IMR-90 (cell line): ENCODE measurements at regions not wholly inside any gene's neighbourhood (a gene's known extent, or its start where the extent isn't known, plus 50 kb on each side); places are given as distances from the start of the nearest gene placed in this dataset.

ENCODE experiments used
- ATAC-seq: fragments of 200-7000 bp; cut with Tn5 transposase; 2 replicates; pipeline ENCODE4 v1.9.1; 2020; ENCODE audit warnings: low read depth, mild to moderate bottlenecking, moderate library complexity
- BruUV-seq: library from RNA; stranded (reverse); fragments of 400-500 nt; replicated peaks from 2 replicates; lab custom pipeline; 2021; lab: Mats Ljungman, UMichigan
- CTCF ChIA-PET: fragments of 300-600 bp; formaldehyde crosslinking; extraction: SDS; loops from one replicate; lab custom pipeline; 2021; ENCODE audit warnings: antibody characterized with exemption; lab: Yijun Ruan, JAX
- POLR2A ChIA-PET: fragments of 300-600 bp; sonication (Branson Sonifier 250); formaldehyde crosslinking; loops from one replicate; lab custom pipeline; 2022; ENCODE audit warnings: antibody characterized with exemption; ENCODE audit not compliant: unreplicated experiment; lab: Charles Lee
- DNase-seq: peaks from one replicate; pipeline ENCODE4 v3.0.0; 2013
- H2AFZ ChIP-seq: replicated peaks from 2 replicates; pipeline ENCODE3; 2013; ENCODE audit warnings: low read length, mild to moderate bottlenecking; ENCODE audit not compliant: poor library complexity
- H2AK5ac ChIP-seq: 2 replicates; pipeline ENCODE4 v1.6.1; 2013; ENCODE audit warnings: low read depth, low read length, inconsistent platforms
- H2AK9ac ChIP-seq: replicated peaks from 2 replicates; pipeline ENCODE3; 2013; ENCODE audit warnings: mild to moderate bottlenecking, low read depth, low read length, moderate library complexity; ENCODE audit not compliant: poor library complexity
- H2BK120ac ChIP-seq: 2 replicates; pipeline ENCODE4 v1.6.1; 2013; ENCODE audit warnings: low read depth, low read length, inconsistent platforms
- H2BK15ac ChIP-seq: 3 replicates; pipeline ENCODE4 v1.6.1; 2013; ENCODE audit warnings: low read depth, low read length, inconsistent platforms
- H2BK20ac ChIP-seq: 2 replicates; pipeline ENCODE4 v1.6.1; 2013; ENCODE audit warnings: low read depth, mild to moderate bottlenecking, inconsistent platforms, low read length, moderate library complexity
- H2BK5ac ChIP-seq: 2 replicates; pipeline ENCODE4 v1.6.1; 2013; ENCODE audit warnings: mild to moderate bottlenecking, low read depth, low read length, inconsistent platforms; ENCODE audit not compliant: poor library complexity, severe bottlenecking
- H3K14ac ChIP-seq: replicated peaks from 2 replicates; pipeline ENCODE4 v1.6.1; 2013; ENCODE audit warnings: low read depth, low read length, inconsistent platforms
- H3K18ac ChIP-seq: 2 replicates; pipeline ENCODE4 v1.6.1; 2013; ENCODE audit warnings: low read depth, low read length, control low read depth
- H3K23ac ChIP-seq: 2 replicates; pipeline ENCODE4 v1.6.1; 2013; ENCODE audit warnings: low read depth, low read length, inconsistent platforms
- H3K27ac ChIP-seq: 2 replicates; pipeline ENCODE4 v1.5.1; 2013; ENCODE audit warnings: mild to moderate bottlenecking, control low read depth, low read length; ENCODE audit not compliant: insufficient read depth
- H3K27me3 ChIP-seq: 2 replicates; pipeline ENCODE4 v1.6.1; 2013; ENCODE audit warnings: low read length; ENCODE audit not compliant: control insufficient read depth, insufficient read depth
- H3K36me3 ChIP-seq: 2 replicates; pipeline ENCODE4 v1.6.1; 2013; ENCODE audit warnings: low read length, mixed read lengths; ENCODE audit not compliant: control insufficient read depth, insufficient read depth
- H3K4ac ChIP-seq: 2 replicates; pipeline ENCODE4 v1.6.1; 2013; ENCODE audit warnings: low read depth, low read length, inconsistent platforms
- H3K4me1 ChIP-seq: 2 replicates; pipeline ENCODE4 v1.6.1; 2013; ENCODE audit warnings: low read length, mixed read lengths; ENCODE audit not compliant: control insufficient read depth, insufficient read depth
- H3K4me2 ChIP-seq: 2 replicates; pipeline ENCODE4 v1.6.1; 2013; ENCODE audit warnings: low read depth, mild to moderate bottlenecking, control low read depth, low read length, moderate library complexity
- H3K4me3 ChIP-seq: 2 replicates; pipeline ENCODE4 v1.5.1; 2013; ENCODE audit warnings: low read depth, mild to moderate bottlenecking, control low read depth, low read length, moderate library complexity; ENCODE audit not compliant: insufficient read depth
- H3K56ac ChIP-seq: 2 replicates; pipeline ENCODE4 v1.6.1; 2013; ENCODE audit warnings: low read length, inconsistent platforms; ENCODE audit not compliant: insufficient read depth; ENCODE audit errors: extremely low read depth
- H3K79me1 ChIP-seq, 2 experiments: 2 replicates each; pipeline ENCODE4 v1.6.1; 2013; ENCODE audit warnings: low read length in 2 of 2, inconsistent platforms in 1 of 2, low read depth in 1 of 2
- H3K9ac ChIP-seq: 2 replicates; pipeline ENCODE4 v1.6.1; 2013; ENCODE audit warnings: low read depth, low read length, control low read depth
- H3K9me1 ChIP-seq: 2 replicates; pipeline ENCODE4 v1.6.1; 2013; ENCODE audit warnings: low read length, inconsistent platforms; ENCODE audit not compliant: insufficient read depth
- H3K9me3 ChIP-seq: 2 replicates; pipeline ENCODE4 v1.6.1; 2013; ENCODE audit warnings: low read length; ENCODE audit not compliant: control insufficient read depth, insufficient read depth
- H4K20me1 ChIP-seq: 2 replicates; pipeline ENCODE4 v1.6.1; 2013; ENCODE audit warnings: low read length, inconsistent platforms; ENCODE audit not compliant: insufficient read depth
- H4K5ac ChIP-seq: 2 replicates; pipeline ENCODE4 v1.6.1; 2013; ENCODE audit warnings: mild to moderate bottlenecking, low read depth, low read length, control low read depth
- H4K8ac ChIP-seq, 2 experiments: 2 replicates each; pipeline ENCODE4 v1.6.1; 2013; ENCODE audit warnings: low read depth in 2 of 2, low read length in 2 of 2, control low read depth in 1 of 2, inconsistent platforms in 1 of 2
- H4K91ac ChIP-seq: 2 replicates; pipeline ENCODE4 v1.6.1; 2013; ENCODE audit warnings: low read depth, low read length, inconsistent platforms; ENCODE audit not compliant: insufficient read depth
- BHLHE40 ChIP-seq: fragments of 150-350 bp; IDR thresholded peaks from 2 replicates; pipeline ENCODE4 v1.6.1; 2016; ENCODE audit warnings: mild to moderate bottlenecking, low read depth, low read length
- CEBPB ChIP-seq: IDR thresholded peaks from 2 replicates; pipeline ENCODE4 v1.6.1; 2012; ENCODE audit warnings: low read depth, low read length, improper control_type of control experiment
- CHD1 ChIP-seq: IDR thresholded peaks from 2 replicates; pipeline ENCODE4 v1.6.1; 2012; ENCODE audit warnings: low read depth, low read length, improper control_type of control experiment
- CTCF ChIP-seq: conservative IDR thresholded peaks from 2 replicates; pipeline ENCODE4 v1.5.1; 2012; ENCODE audit warnings: mild to moderate bottlenecking, low read depth, low read length, improper control_type of control experiment
- FOS ChIP-seq: fragments of 150-350 bp; IDR thresholded peaks from 2 replicates; pipeline ENCODE4 v1.6.1; 2016; ENCODE audit warnings: low read depth, low read length
- MAZ ChIP-seq: IDR thresholded peaks from 2 replicates; pipeline ENCODE4 v1.6.1; 2012; ENCODE audit warnings: low read depth, mild to moderate bottlenecking, low read length, improper control_type of control experiment, moderate library complexity, borderline replicate concordance
- MXI1 ChIP-seq: IDR thresholded peaks from 2 replicates; pipeline ENCODE4 v1.6.1; 2012; ENCODE audit warnings: low read depth, mild to moderate bottlenecking, low read length, moderate library complexity, borderline replicate concordance
- POLR2A ChIP-seq: IDR thresholded peaks from 2 replicates; pipeline ENCODE4 v1.6.1; 2012; ENCODE audit warnings: mild to moderate bottlenecking, low read depth, low read length
- RAD21 ChIP-seq: IDR thresholded peaks from 2 replicates; pipeline ENCODE4 v1.6.1; 2012; ENCODE audit warnings: low read length, improper control_type of control experiment
- RCOR1 ChIP-seq: IDR thresholded peaks from 2 replicates; pipeline ENCODE4 v1.6.1; 2012; ENCODE audit warnings: mild to moderate bottlenecking, low read length, improper control_type of control experiment; ENCODE audit not compliant: insufficient replicate concordance
- RFX5 ChIP-seq: IDR thresholded peaks from 2 replicates; pipeline ENCODE4 v1.8.0; 2012; ENCODE audit warnings: low read depth, mild to moderate bottlenecking, low read length, moderate library complexity
- SMC3 ChIP-seq: fragments of 150-350 bp; IDR thresholded peaks from 2 replicates; pipeline ENCODE4 v1.6.1; 2016; ENCODE audit warnings: low read depth, mild to moderate bottlenecking, antibody characterized with exemption, low read length, moderate library complexity
- USF2 ChIP-seq: fragments of 150-350 bp; IDR thresholded peaks from 2 replicates; pipeline ENCODE4 v1.6.1; 2017; ENCODE audit warnings: mild to moderate bottlenecking, antibody characterized with exemption, low read length, low read depth
- WGBS, 2 experiments: methylation state at CpG; one replicate each; pipeline versions ENCODE4 v1.1.5 to v1.1.7; 2013; ENCODE audit warnings: missing lambda C conversion rate in 2 of 2; ENCODE audit not compliant: insufficient read length in 1 of 2; ENCODE audit errors: extremely low coverage in 2 of 2; 5-methylcytosine and 5-hydroxymethylcytosine counted together
- dilution Hi-C: fragments of 300-500 bp; cut with HindIII; formaldehyde crosslinking; loops from one replicate; pipeline ENCODE4 v1.14.3; 2018; ENCODE audit warnings: low sequenced_read_pairs; ENCODE audit not compliant: unreplicated experiment
- in situ Hi-C: fragments of 300-500 bp; cut with MboI; formaldehyde crosslinking; loops from 3 replicates; pipeline ENCODE4 v1.14.3; 2019; ENCODE audit warnings: low sequenced_read_pairs, inconsistent platforms, mixed read lengths
- intact Hi-C: fragments of 100-400 bp; cut with micrococcal nuclease; formaldehyde crosslinking; loops from 2 replicates; pipeline ENCODE4 v1.10.0; 2022

- dilution Hi-C loops, result no loop called here
Observed at GRCh38 chr10:4101918-4102654, 317.1 kb upstream of the KLF6 start.

More at GRCh38 chr10:4101918-4102654, 317.1 kb upstream of the KLF6 start:
- CTCF ChIA-PET, result no interaction called here
- H3K79me1 ChIP-seq, result no peaks in the 10 kb centered on the region
- H4K8ac ChIP-seq, result no peak overlapping the region
- no peak overlapping the region for H2BK15ac ChIP-seq
- TF ChIP-seq RAD21 (no peak), RCOR1 (no peak), MAZ (no peak), USF2 (no peak), RFX5 (no peak), SMC3 (no peak), FOS (no peak), CTCF (no peak), CHD1 (no peak), CEBPB (no peak), MXI1 (no peak), BHLHE40 (no peak), POLR2A (no peak)
- no CpG with 5 or more reads among the region's 8 CpGs for WGBS, 2 experiments
- H3K4me3 ChIP-seq, result no peak overlapping the region
- H3K23ac ChIP-seq, result no peak overlapping the region
- no peaks in the 10 kb centered on the region for H3K36me3 ChIP-seq
- H2AK9ac ChIP-seq, result no peak overlapping the region
- H3K14ac ChIP-seq, result no peak overlapping the region
- ATAC-seq (no peak), DNase-seq (no peak)
- H3K9me3 ChIP-seq, result peaks cover 4% of the 10 kb centered on the region
- no peak overlapping the region for H2AFZ ChIP-seq
- no peak overlapping the region for H4K5ac ChIP-seq
- no peak overlapping the region for H2BK5ac ChIP-seq
- H3K27me3 ChIP-seq, result no peaks in the 10 kb centered on the region
- H4K91ac ChIP-seq, result no peak overlapping the region
- in situ Hi-C loops, result no loop called here
- no peak overlapping the region for H2BK120ac ChIP-seq
- intact Hi-C loops, result no loop called here
- no peak overlapping the region for H3K56ac ChIP-seq
- H2BK20ac ChIP-seq, result no peak overlapping the region
- H4K20me1 ChIP-seq, result no peaks in the 10 kb centered on the region
- POLR2A ChIA-PET, result no interaction called here
- no peak overlapping the region for H3K27ac ChIP-seq
- no peak overlapping the region for H3K9ac ChIP-seq
- no peak overlapping the region for H3K18ac ChIP-seq
- H2AK5ac ChIP-seq, result no peak overlapping the region
- no peaks in the 10 kb centered on the region for H3K9me1 ChIP-seq
- H3K4me2 ChIP-seq, result no peak overlapping the region
- no TSS peak for BruUV-seq
- no peak overlapping the region for H3K4ac ChIP-seq
- no peaks in the 10 kb centered on the region for H3K4me1 ChIP-seq
